WERI-Rb-1 (cell line): ENCODE measurements at regions not wholly inside any gene's neighbourhood (a gene's known extent, or its start where the extent isn't known, plus 50 kb on each side); places are given as distances from the start of the nearest gene placed in this dataset.
A peak's percentile ranks its signal among the peaks of the same experiment; 100 is the strongest.

Experiments
- DNase-seq: peaks from one replicate; pipeline ENCODE4 v3.0.0-alpha.2; 2020
- H3K27ac ChIP-seq: fragments of 250-450 bp; sonication (Bioruptor Pico); 2 replicates; pipeline ENCODE4 v1.5.1; 2020; ENCODE audit warnings: mild to moderate bottlenecking, moderate library complexity
- H3K27me3 ChIP-seq: fragments of 250-450 bp; sonication (Bioruptor Pico); 2 replicates; pipeline ENCODE4 v1.5.1; 2021; ENCODE audit warnings: mild to moderate bottlenecking, low read depth, moderate library complexity; ENCODE audit not compliant: insufficient read depth, severe bottlenecking
- H3K36me3 ChIP-seq: fragments of 250-450 bp; sonication (Bioruptor Pico); 2 replicates; pipeline ENCODE4 v1.5.1; 2020; ENCODE audit warnings: mild to moderate bottlenecking, moderate library complexity
- H3K4me3 ChIP-seq: 2 replicates; pipeline ENCODE4 v1.5.1; 2011; ENCODE audit warnings: low read depth, mild to moderate bottlenecking, control low read depth, low read length
- H3K9me3 ChIP-seq: fragments of 250-450 bp; sonication (Bioruptor Pico); 2 replicates; pipeline ENCODE4 v1.5.1; 2021; ENCODE audit warnings: mild to moderate bottlenecking, moderate library complexity; ENCODE audit not compliant: severe bottlenecking
- CTCF ChIP-seq: IDR thresholded peaks from 2 replicates; pipeline ENCODE4 v1.5.1; 2011; ENCODE audit warnings: low read depth, mild to moderate bottlenecking, control low read depth, inconsistent platforms, low read length

GRCh38 chr10:44857363-44858016 lies 53.6 kb upstream of the TMEM72 start:
- H3K27ac ChIP-seq, result no peak overlapping the region

DNA sequence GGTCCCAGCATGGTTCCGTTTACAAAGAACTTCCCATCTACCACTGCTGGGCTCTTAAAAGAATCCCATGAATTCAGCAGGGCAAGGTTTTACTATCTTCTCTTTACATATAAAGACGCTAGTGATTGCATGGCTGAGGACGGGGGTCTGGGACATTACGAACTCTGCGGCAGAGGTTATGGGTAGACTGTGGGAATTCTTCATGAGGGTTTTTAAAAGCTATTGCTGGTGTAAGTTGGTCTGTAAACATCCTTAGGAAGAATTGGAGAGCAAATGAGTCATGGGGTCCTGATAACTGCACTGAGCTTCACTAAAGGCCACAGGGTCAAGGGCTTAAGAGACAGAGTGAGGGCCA lies 53.1 kb upstream of the TMEM72 start:
- no peak for TF ChIP-seq CTCF
- no peak overlapping the region for H3K27ac ChIP-seq
- DNase-seq, result no peak
- no peaks in the 10 kb centered on the region for H3K36me3 ChIP-seq
- H3K9me3 ChIP-seq, result no peaks in the 10 kb centered on the region
- no peak overlapping the region for H3K4me3 ChIP-seq
- H3K27me3 ChIP-seq, result peaks cover 47% of the 10 kb centered on the region

More at GRCh38 chr10:44857363-44858016, 53.6 kb upstream of the TMEM72 start:
- DNase-seq, result peak; percentile 56
- H3K4me3 ChIP-seq, result no peak overlapping the region
- H3K36me3 ChIP-seq, result no peaks in the 10 kb centered on the region
- peak; percentile 93 for TF ChIP-seq CTCF
- peaks cover 52% of the 10 kb centered on the region for H3K27me3 ChIP-seq
- no peaks in the 10 kb centered on the region for H3K9me3 ChIP-seq

GRCh38 chr10:44858988-44859387 lies 52.1 kb upstream of the TMEM72 start:
- TF ChIP-seq CTCF, result no peak
- Histone ChIP-seq H3K27me3 (peaks cover 39% of the 10 kb centered on the region), H3K27ac (no peak overlapping the region), H3K4me3 (no peak overlapping the region), H3K9me3 (peaks cover 1% of the 10 kb centered on the region), H3K36me3 (no peaks in the 10 kb centered on the region)
- DNase-seq, result no peak

DNA sequence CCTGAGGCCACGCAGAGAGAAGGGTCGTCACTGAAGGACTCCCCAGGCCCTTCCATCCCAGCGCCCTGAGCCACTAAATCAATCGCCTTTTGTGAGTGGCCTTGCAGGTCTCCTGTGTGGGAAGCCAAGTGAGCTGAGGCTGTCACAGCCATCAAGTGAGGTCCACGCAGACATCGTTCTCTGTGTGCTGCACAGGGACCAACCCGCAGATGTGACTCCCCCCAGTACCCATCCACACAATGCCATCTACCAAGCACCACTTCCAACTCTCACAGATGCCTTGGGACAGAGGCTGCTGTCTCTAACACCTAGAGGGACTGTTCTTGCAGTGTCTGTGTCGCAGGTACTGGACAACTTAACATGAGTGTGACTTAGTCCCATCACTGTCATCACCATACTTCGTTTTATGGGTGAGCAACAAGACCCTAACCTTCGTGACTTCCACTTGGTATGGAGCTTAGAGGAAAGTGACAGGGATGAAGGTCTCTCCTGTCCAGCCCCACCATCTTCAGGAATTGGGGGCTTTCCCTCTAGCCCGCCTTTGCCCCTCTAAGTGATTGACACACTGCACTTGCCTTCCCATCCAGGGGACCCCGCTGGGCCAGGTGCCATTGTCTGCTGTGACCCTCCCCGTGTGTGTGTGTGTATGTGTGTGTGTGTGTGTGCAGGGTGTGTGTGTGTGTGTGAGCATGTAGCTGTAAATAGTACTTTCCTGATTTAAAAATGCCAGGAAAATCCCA lies 51.4 kb upstream of the TMEM72 start:
- H3K27ac ChIP-seq, result no peak overlapping the region
- H3K4me3 ChIP-seq, result no peak overlapping the region
- no peak for DNase-seq
- TF ChIP-seq CTCF, result no peak
- H3K36me3 ChIP-seq, result no peaks in the 10 kb centered on the region
- H3K9me3 ChIP-seq, result peaks cover 4% of the 10 kb centered on the region
- peaks cover 35% of the 10 kb centered on the region for H3K27me3 ChIP-seq

DNA sequence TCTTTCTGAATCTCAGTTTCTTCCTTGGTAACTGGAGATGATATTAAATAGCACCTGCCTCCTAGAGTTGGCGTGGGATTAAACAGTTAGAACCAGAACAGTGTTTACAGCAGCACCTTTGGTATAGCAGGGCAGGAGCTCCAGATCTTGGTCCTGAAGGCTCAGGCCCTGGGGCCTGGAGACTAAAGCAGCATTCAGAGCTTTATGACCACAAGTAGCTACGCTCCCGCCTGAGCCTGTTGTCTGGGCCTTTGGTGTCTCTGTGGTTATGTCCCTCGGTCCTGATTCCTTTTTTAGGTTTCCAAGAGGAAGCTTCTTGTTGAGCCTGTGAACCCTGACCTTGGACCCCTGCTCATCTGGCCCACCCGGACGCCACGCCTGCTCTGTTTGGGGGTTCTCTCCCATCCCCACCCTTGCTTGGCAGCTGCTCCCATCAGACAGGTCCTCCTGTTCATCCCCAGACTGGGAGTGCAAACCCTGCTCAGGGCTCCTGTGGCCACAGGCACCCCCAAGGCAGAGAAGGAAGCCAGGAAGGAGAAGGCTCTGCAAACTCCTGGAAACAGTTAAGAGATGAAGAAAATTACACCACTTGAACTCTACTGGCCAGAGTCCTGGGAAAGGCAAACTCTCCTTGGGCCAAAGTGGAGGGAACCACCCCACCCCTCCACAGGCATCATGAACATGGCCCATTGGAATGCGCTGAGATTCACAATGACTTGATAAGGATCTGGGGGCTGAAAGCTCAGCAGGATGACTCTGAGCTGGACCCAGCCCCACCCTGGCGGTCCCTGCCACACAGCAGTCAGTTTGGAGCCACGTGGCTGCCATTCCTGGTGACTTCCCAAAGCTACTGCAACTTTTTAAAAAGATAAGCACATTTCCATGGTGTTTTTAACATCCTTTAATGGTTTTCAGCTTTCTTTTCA lies 50.1 kb upstream of the TMEM72 start:
- no peak for TF ChIP-seq CTCF
- H3K27me3 ChIP-seq, result peaks cover 21% of the 10 kb centered on the region
- DNase-seq, result no peak
- H3K4me3 ChIP-seq, result no peak overlapping the region
- no peaks in the 10 kb centered on the region for H3K36me3 ChIP-seq
- no peak overlapping the region for H3K27ac ChIP-seq
- peaks cover 4% of the 10 kb centered on the region for H3K9me3 ChIP-seq
